Ishikawa (cell line): ENCODE measurements at regions not wholly inside any gene's neighbourhood (a gene's known extent, or its start where the extent isn't known, plus 50 kb on each side); places are given as distances from the start of the nearest gene placed in this dataset.

Experiments used
- CEBPB ChIP-seq: IDR thresholded peaks from 2 replicates; pipeline ENCODE4 v1.6.1; 2012
- CREB1 ChIP-seq: IDR thresholded peaks from 2 replicates; pipeline ENCODE4 v1.6.1; 2012; ENCODE audit warnings: low read depth
- EGR1 ChIP-seq: IDR thresholded peaks from 2 replicates; pipeline ENCODE4 v1.6.1; 2012
- EP300 ChIP-seq: IDR thresholded peaks from 2 replicates; pipeline ENCODE4 v1.6.1; 2012; ENCODE audit warnings: borderline replicate concordance
- FOXM1 ChIP-seq: IDR thresholded peaks from 2 replicates; pipeline ENCODE4 v1.6.1; 2012; ENCODE audit warnings: low read depth, borderline replicate concordance
- MAX ChIP-seq: IDR thresholded peaks from 2 replicates; pipeline ENCODE4 v1.6.1; 2012
- NFIC ChIP-seq: IDR thresholded peaks from 2 replicates; pipeline ENCODE4 v1.6.1; 2012
- RAD21 ChIP-seq: IDR thresholded peaks from 2 replicates; pipeline ENCODE4 v1.6.1; 2012; ENCODE audit warnings: low read depth
- REST ChIP-seq: IDR thresholded peaks from 2 replicates; pipeline ENCODE4 v1.6.1; 2012; ENCODE audit warnings: low read depth, mild to moderate bottlenecking
- TAF1 ChIP-seq: IDR thresholded peaks from 2 replicates; pipeline ENCODE4 v1.6.1; 2012; ENCODE audit warnings: low read depth, mild to moderate bottlenecking
- TCF12 ChIP-seq: IDR thresholded peaks from 2 replicates; pipeline ENCODE4 v1.6.1; 2012; ENCODE audit warnings: low read depth
- TEAD4 ChIP-seq: IDR thresholded peaks from 2 replicates; pipeline ENCODE4 v1.6.1; 2012
- YY1 ChIP-seq: IDR thresholded peaks from 2 replicates; pipeline ENCODE4 v1.6.1; 2012; ENCODE audit warnings: low read depth
- ZBTB7A ChIP-seq: IDR thresholded peaks from 2 replicates; pipeline ENCODE4 v1.6.1; 2012; ENCODE audit warnings: low read depth
- TF ChIP-seq, protein P1 (sequence below): IDR thresholded peaks from 2 replicates; pipeline ENCODE4 v1.6.1; 2012

GRCh38 chr13:48853728-48854102 is 122.0 kb upstream of the FNDC3A start:
- TF ChIP-seq ZBTB7A (no peak), CEBPB (no peak), YY1 (no peak), TAF1 (no peak), EGR1 (no peak), MAX (no peak), CREB1 (no peak), NFIC (no peak), FOXM1 (no peak), EP300 (no peak), TEAD4 (no peak)
- TF ChIP-seq, protein P1, sequence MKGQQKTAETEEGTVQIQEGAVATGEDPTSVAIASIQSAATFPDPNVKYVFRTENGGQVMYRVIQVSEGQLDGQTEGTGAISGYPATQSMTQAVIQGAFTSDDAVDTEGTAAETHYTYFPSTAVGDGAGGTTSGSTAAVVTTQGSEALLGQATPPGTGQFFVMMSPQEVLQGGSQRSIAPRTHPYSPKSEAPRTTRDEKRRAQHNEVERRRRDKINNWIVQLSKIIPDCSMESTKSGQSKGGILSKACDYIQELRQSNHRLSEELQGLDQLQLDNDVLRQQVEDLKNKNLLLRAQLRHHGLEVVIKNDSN: no peak

- TF ChIP-seq TEAD4 (no peak), ZBTB7A (no peak), TCF12 (no peak), EGR1 (no peak), MAX (no peak), NFIC (no peak)
- TF ChIP-seq, protein P1: no peak
Measured at GRCh38 chr13:48857576-48857975, 118.1 kb upstream of the FNDC3A start.

- TF ChIP-seq NFIC: no peak
- no peak for TF ChIP-seq REST
- TF ChIP-seq TEAD4: no peak
- TF ChIP-seq YY1: no peak
- no peak for TF ChIP-seq CREB1
- no peak for TF ChIP-seq TAF1
- no peak for TF ChIP-seq EP300
- TF ChIP-seq FOXM1: no peak
- TF ChIP-seq MAX: no peak
- TF ChIP-seq EGR1: no peak
- TF ChIP-seq RAD21: no peak
- TF ChIP-seq CEBPB: no peak
- TF ChIP-seq TCF12: no peak
- TF ChIP-seq, protein P1: no peak
- TF ChIP-seq ZBTB7A: no peak
Measured at GRCh38 chr13:48858122-48858902, 117.4 kb upstream of the FNDC3A start.

DNA sequence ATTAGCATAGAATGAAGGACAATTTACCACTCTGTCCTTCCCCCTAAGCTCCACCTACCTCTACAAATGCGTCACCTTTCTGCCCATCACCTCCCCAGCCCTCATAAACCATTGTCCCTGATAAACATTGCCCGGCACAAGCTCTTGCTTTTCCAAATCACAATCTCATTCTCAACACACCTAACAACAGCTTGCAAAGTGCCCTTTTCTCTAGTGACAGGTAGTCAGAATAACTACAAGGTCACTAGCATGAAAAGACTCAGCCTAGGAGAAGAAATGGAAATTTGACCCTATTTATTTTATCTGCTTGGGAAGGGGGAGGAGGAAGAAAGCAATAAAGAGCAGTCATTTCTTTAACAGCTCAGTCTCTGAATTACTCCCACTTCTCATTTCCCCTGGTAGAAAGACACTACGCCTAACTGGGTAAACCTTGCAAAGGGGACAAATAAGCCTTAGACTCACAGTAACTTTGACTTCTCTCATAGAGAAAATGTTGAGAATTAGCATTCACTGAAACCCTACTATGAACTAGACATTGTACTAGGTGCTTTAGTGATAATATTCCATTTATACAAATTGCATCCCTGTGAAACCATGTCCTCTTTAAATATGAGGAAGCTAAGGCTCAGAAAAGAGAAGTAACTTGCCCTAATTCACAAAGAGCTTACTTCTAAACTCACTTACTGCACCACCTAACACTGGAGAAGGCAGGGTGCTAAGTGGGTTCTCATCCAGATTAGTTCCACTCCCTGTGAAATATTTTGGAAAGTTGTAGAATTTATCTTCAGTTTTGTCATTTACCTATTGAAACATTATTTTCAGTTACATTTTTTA is 116.2 kb upstream of the FNDC3A start:
- TF ChIP-seq TEAD4 (no peak), CEBPB (no peak)

DNA sequence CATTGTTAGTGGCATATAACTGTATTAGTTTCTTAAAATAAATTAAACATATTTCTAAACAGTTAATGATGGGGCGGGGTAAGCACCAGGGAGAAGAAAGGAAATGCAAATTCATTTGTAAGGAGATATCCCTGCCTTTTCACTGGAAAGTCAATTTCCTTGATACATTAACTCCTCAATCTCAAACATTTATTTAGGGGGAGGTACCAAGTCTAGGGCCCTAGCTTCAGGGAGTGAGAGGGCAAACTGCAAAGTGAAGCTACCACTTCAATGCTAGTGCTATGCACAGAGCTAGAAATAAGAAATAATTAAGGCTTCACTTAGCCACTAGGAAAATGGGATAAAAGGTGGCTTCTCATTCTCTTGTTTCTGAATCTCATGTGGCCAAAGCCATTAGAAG is 115.3 kb upstream of the FNDC3A start:
- TF ChIP-seq EGR1: no peak
- no peak for TF ChIP-seq MAX
- no peak for TF ChIP-seq NFIC
- no peak for TF ChIP-seq TAF1
- no peak for TF ChIP-seq EP300
- TF ChIP-seq, protein P1: no peak
- TF ChIP-seq TCF12: no peak
- no peak for TF ChIP-seq REST
- no peak for TF ChIP-seq RAD21
- no peak for TF ChIP-seq CEBPB
